Astrocyte (in vitro differentiated cells and primary cell): ENCODE measurements at regions not wholly inside any gene's neighbourhood (a gene's known extent, or its start where the extent isn't known, plus 50 kb on each side); places are given as distances from the start of the nearest gene placed in this dataset.
A peak's percentile ranks its signal among the peaks of the same experiment; 100 is the strongest.

ENCODE experiments used
- DNase-seq: peaks from one replicate; pipeline ENCODE4 v3.0.0-alpha.2; 2010; ENCODE audit warnings: low read depth
- FAIRE-seq: peaks from 2 replicates; lab custom pipeline; 2011; peaks lifted over from hg19 to GRCh38; lab: Jason Lieb, UNC
- H2AFZ ChIP-seq: 2 replicates; pipeline ENCODE4 v1.6.0; 2012; ENCODE audit warnings: low read depth, low read length, inconsistent platforms
- H3K27ac ChIP-seq: 2 replicates; pipeline ENCODE4 v1.5.1; 2011; ENCODE audit warnings: low read depth, low read length, inconsistent platforms
- H3K27me3 ChIP-seq: 2 replicates; pipeline ENCODE4 v1.6.0; 2011; ENCODE audit warnings: low read length, inconsistent platforms; ENCODE audit not compliant: insufficient read depth
- H3K36me3 ChIP-seq: 2 replicates; pipeline ENCODE4 v1.5.1; 2011; ENCODE audit warnings: low read length, inconsistent platforms; ENCODE audit not compliant: insufficient read depth
- H3K4me1 ChIP-seq: 2 replicates; pipeline ENCODE4 v1.5.1; 2011; ENCODE audit warnings: low read length, inconsistent platforms; ENCODE audit not compliant: insufficient read depth
- H3K4me2 ChIP-seq: 2 replicates; pipeline ENCODE4 v1.6.0; 2012; ENCODE audit warnings: low read length, inconsistent platforms
- H3K4me3 ChIP-seq: 2 replicates; pipeline ENCODE4 v1.5.1; 2011; ENCODE audit warnings: low read depth, mild to moderate bottlenecking, low read length, inconsistent platforms; ENCODE audit not compliant: insufficient read depth
- H3K79me2 ChIP-seq: 2 replicates; pipeline ENCODE4 v1.6.0; 2012; ENCODE audit warnings: mild to moderate bottlenecking, low read length, inconsistent platforms; ENCODE audit not compliant: insufficient read depth
- H3K9ac ChIP-seq: 2 replicates; pipeline ENCODE4 v1.6.0; 2012; ENCODE audit warnings: mild to moderate bottlenecking, low read length, inconsistent platforms
- H3K9me3 ChIP-seq: 2 replicates; pipeline ENCODE4 v1.5.1; 2012; ENCODE audit warnings: low read depth, mild to moderate bottlenecking, low read length, inconsistent platforms; ENCODE audit not compliant: insufficient read depth
- H4K20me1 ChIP-seq: 2 replicates; pipeline ENCODE4 v1.6.0; 2012; ENCODE audit warnings: low read length, inconsistent platforms; ENCODE audit not compliant: insufficient read depth
- H3K27ac Mint-ChIP-seq: one replicate; pipeline ENCODE4 v1.8.0; 2021; ENCODE audit warnings: mild to moderate bottlenecking, mixed read lengths; ENCODE audit not compliant: unreplicated experiment
- H3K27me3 Mint-ChIP-seq: one replicate; pipeline ENCODE4 v1.8.0; 2021; ENCODE audit warnings: low read depth, mixed read lengths; ENCODE audit not compliant: unreplicated experiment
- H3K36me3 Mint-ChIP-seq: one replicate; pipeline ENCODE4 v1.8.0; 2021; ENCODE audit warnings: low read depth, mixed read lengths; ENCODE audit not compliant: unreplicated experiment
- H3K4me1 Mint-ChIP-seq: one replicate; pipeline ENCODE4 v1.8.0; 2021; ENCODE audit warnings: low read depth, mixed read lengths; ENCODE audit not compliant: unreplicated experiment
- H3K4me3 Mint-ChIP-seq: one replicate; pipeline ENCODE4 v1.8.0; 2021; ENCODE audit warnings: mild to moderate bottlenecking, moderate library complexity, mixed read lengths; ENCODE audit not compliant: unreplicated experiment
- H3K9me3 Mint-ChIP-seq: one replicate; pipeline ENCODE4 v1.8.0; 2021; ENCODE audit warnings: mild to moderate bottlenecking, mixed read lengths; ENCODE audit not compliant: unreplicated experiment
- CTCF ChIP-seq: IDR thresholded peaks from 2 replicates; pipeline ENCODE4 v1.5.1; 2011; ENCODE audit warnings: low read depth, mild to moderate bottlenecking, inconsistent platforms, low read length, moderate library complexity; ENCODE audit not compliant: insufficient read depth
- EZH2 ChIP-seq: IDR thresholded peaks from 2 replicates; pipeline ENCODE4 v1.6.1; 2012; ENCODE audit warnings: mild to moderate bottlenecking, low read length, inconsistent platforms; ENCODE audit not compliant: insufficient read depth

- Mint-ChIP-seq H3K36me3 (no peaks in the 10 kb centered on the region), H3K27me3 (no peaks in the 10 kb centered on the region), H3K27ac (no peak overlapping the region), H3K4me1 (no peaks in the 10 kb centered on the region), H3K9me3 (peaks cover 2% of the 10 kb centered on the region), H3K4me3 (no peak overlapping the region)
- Histone ChIP-seq H3K9ac (no peak overlapping the region), H3K4me1 (peaks cover 7% of the 10 kb centered on the region), H3K27ac (no peak overlapping the region), H3K27me3 (no peaks in the 10 kb centered on the region), H3K4me3 (no peak overlapping the region), H3K4me2 (no peak overlapping the region), H2AFZ (peak overlapping the region; percentile 34), H3K36me3 (no peaks in the 10 kb centered on the region), H3K79me2 (no peaks in the 10 kb centered on the region), H4K20me1 (no peaks in the 10 kb centered on the region), H3K9me3 (no peaks in the 10 kb centered on the region)
- FAIRE-seq = no peak
- DNase-seq = no peak
- TF ChIP-seq CTCF (no peak), EZH2 (no peak)
These were observed 336.3 kb downstream of the DAD1 start for GRCh38 chr14:22252686-22253085.

DNA sequence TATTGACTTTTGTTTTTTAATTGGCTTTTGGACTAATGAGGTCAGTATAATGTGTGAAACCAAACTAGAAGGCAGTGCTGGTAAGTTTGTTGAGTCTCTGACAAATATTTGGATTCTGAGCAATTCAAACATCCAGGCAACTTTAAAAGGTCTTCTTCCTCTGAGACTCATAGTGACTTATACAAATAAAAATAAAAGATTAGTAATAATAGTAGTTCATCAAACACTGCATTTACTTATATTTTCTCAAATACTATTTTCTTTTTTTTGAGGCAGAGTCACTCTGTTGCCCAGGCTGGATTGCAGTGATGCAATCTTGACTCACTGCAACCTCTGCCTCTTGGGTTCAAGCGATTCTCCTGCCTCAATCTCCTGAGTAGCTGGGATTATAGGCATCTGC is 337.9 kb downstream of the DAD1 start:
- no peak overlapping the region for H3K27ac ChIP-seq
- H3K27me3 Mint-ChIP-seq = no peaks in the 10 kb centered on the region
- no peaks in the 10 kb centered on the region for H3K27me3 ChIP-seq
- H4K20me1 ChIP-seq = no peaks in the 10 kb centered on the region
- H2AFZ ChIP-seq = no peak overlapping the region
- no peak for FAIRE-seq
- H3K4me1 ChIP-seq = peaks cover 7% of the 10 kb centered on the region
- no peak overlapping the region for H3K4me2 ChIP-seq
- H3K9me3 Mint-ChIP-seq = no peaks in the 10 kb centered on the region
- no peak overlapping the region for H3K4me3 ChIP-seq
- no peak for TF ChIP-seq EZH2
- no peak for TF ChIP-seq CTCF
- no peaks in the 10 kb centered on the region for H3K36me3 Mint-ChIP-seq
- no peak for DNase-seq
- no peak overlapping the region for H3K27ac Mint-ChIP-seq
- no peaks in the 10 kb centered on the region for H3K9me3 ChIP-seq
- no peaks in the 10 kb centered on the region for H3K4me1 Mint-ChIP-seq
- no peak overlapping the region for H3K4me3 Mint-ChIP-seq
- no peak overlapping the region for H3K9ac ChIP-seq
- H3K79me2 ChIP-seq = no peaks in the 10 kb centered on the region
- no peaks in the 10 kb centered on the region for H3K36me3 ChIP-seq

DNA sequence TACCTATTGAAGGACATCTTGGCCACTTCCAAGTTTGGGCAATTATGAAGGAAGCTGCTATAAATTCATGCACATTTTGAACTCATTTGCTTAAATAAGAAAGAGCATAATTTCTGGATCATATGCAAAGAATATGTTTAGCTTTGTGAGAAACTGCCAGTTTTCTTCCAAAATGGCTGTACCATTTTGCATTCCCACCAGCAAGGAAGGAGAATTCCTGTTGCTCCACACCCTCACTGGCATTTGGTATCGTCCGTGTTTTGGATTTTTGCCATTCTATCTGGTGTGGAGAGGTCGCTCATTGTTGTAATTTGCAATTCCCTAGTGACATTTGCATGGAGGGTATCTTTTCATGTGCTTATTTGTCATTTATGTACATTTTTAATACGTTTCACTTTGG is 339.3 kb downstream of the DAD1 start:
- no peak for FAIRE-seq
- H3K79me2 ChIP-seq = no peaks in the 10 kb centered on the region
- H3K9me3 Mint-ChIP-seq = no peaks in the 10 kb centered on the region

More for the DNA sequence above, 339.3 kb downstream of the DAD1 start:
- Histone ChIP-seq H3K4me3 (no peak overlapping the region), H3K9ac (no peak overlapping the region), H3K27ac (no peak overlapping the region), H2AFZ (no peak overlapping the region), H3K36me3 (no peaks in the 10 kb centered on the region), H4K20me1 (no peaks in the 10 kb centered on the region), H3K4me2 (no peak overlapping the region), H3K9me3 (no peaks in the 10 kb centered on the region), H3K27me3 (no peaks in the 10 kb centered on the region), H3K4me1 (peaks cover 7% of the 10 kb centered on the region)
- no peaks in the 10 kb centered on the region for H3K27me3 Mint-ChIP-seq
- no peaks in the 10 kb centered on the region for H3K36me3 Mint-ChIP-seq
- no peak for TF ChIP-seq EZH2
- TF ChIP-seq CTCF = no peak
- H3K4me3 Mint-ChIP-seq = no peak overlapping the region
- no peaks in the 10 kb centered on the region for H3K4me1 Mint-ChIP-seq
- DNase-seq = no peak
- H3K27ac Mint-ChIP-seq = no peak overlapping the region
